Fibroblast of mammary gland (primary cell): ENCODE measurements at regions not wholly inside any gene's neighbourhood (a gene's known extent, or its start where the extent isn't known, plus 50 kb on each side); places are given as distances from the start of the nearest gene placed in this dataset.

ENCODE experiments used
- DNase-seq: peaks from one replicate; pipeline ENCODE4 v3.0.0-alpha.2; 2010; ENCODE audit warnings: low read depth
- H3K4me3 ChIP-seq: 2 replicates; pipeline ENCODE4 v1.5.1; 2011; ENCODE audit warnings: low read depth, mild to moderate bottlenecking, low read length, moderate library complexity; ENCODE audit not compliant: control insufficient read depth
- CTCF ChIP-seq: conservative IDR thresholded peaks from 2 replicates; pipeline ENCODE4 v1.5.1; 2011; ENCODE audit warnings: low read depth, low read length, inconsistent platforms; ENCODE audit not compliant: control insufficient read depth, insufficient read depth

GRCh38 chr2:160803881-160804280 is 310.3 kb upstream of the RBMS1 start:
- DNase-seq = no peak
- no peak for TF ChIP-seq CTCF

GRCh38 chr2:160810406-160810805 is 316.8 kb upstream of the RBMS1 start:
- no peak for DNase-seq
- no peak overlapping the region for H3K4me3 ChIP-seq
- TF ChIP-seq CTCF = no peak

More at GRCh38 chr2:160803881-160804280, 310.3 kb upstream of the RBMS1 start:
- no peak overlapping the region for H3K4me3 ChIP-seq

GRCh38 chr2:160812830-160813505 is 319.4 kb upstream of the RBMS1 start:
- TF ChIP-seq CTCF = no peak
- H3K4me3 ChIP-seq = no peak overlapping the region
- no peak for DNase-seq

GRCh38 chr2:160813506-160813858 is 319.9 kb upstream of the RBMS1 start:
- DNase-seq = no peak
- TF ChIP-seq CTCF = no peak
- H3K4me3 ChIP-seq = no peak overlapping the region

- no peak overlapping the region for H3K4me3 ChIP-seq
- TF ChIP-seq CTCF = no peak
- peak; percentile 11 for DNase-seq
Observed at GRCh38 chr2:160816916-160817499, 323.4 kb upstream of the RBMS1 start.

- TF ChIP-seq CTCF = no peak
- no peak overlapping the region for H3K4me3 ChIP-seq
- no peak for DNase-seq
Observed at GRCh38 chr2:160820691-160821090, 327.1 kb upstream of the RBMS1 start.
